ENCODE measurements at regions not wholly inside any gene's neighbourhood (a gene's known extent, or its start where the extent isn't known, plus 50 kb on each side); places are given as distances from the start of the nearest gene placed in this dataset.
A peak's percentile ranks its signal among the peaks of the same experiment; 100 is the strongest.

GRCh38 chr18:53861185-53861584 lies 363.3 kb downstream of the MBD2 start:
- no peak overlapping the region for H3K27ac Mint-ChIP-seq (ENCODE audit: unreplicated experiment)
- no peaks in the 10 kb centered on the region for H3K36me3 Mint-ChIP-seq (ENCODE audit: unreplicated experiment)
- no peak for TF ChIP-seq CTCF (IDR thresholded peaks at IDR 0.05; ENCODE audit: partially characterized antibody, unreplicated experiment)
- no peaks in the 10 kb centered on the region for H3K27me3 Mint-ChIP-seq (ENCODE audit: unreplicated experiment)
- H3K4me3 Mint-ChIP-seq (ENCODE audit: unreplicated experiment), result no peak overlapping the region
- no peaks in the 10 kb centered on the region for H3K4me1 Mint-ChIP-seq (ENCODE audit: low read depth, unreplicated experiment)
- no peaks in the 10 kb centered on the region for H3K9me3 Mint-ChIP-seq (ENCODE audit: unreplicated experiment)
- no peak for DNase-seq

GRCh38 chr18:53859764-53860163 lies 364.7 kb downstream of the MBD2 start:
- H3K27ac Mint-ChIP-seq (ENCODE audit: unreplicated experiment), result no peak overlapping the region
- TF ChIP-seq CTCF (IDR thresholded peaks at IDR 0.05; ENCODE audit: partially characterized antibody, unreplicated experiment), result no peak
- DNase-seq, result no peak
- no peaks in the 10 kb centered on the region for H3K9me3 Mint-ChIP-seq (ENCODE audit: unreplicated experiment)
- H3K4me3 Mint-ChIP-seq (ENCODE audit: unreplicated experiment), result no peak overlapping the region
- H3K36me3 Mint-ChIP-seq (ENCODE audit: unreplicated experiment), result no peaks in the 10 kb centered on the region
- H3K27me3 Mint-ChIP-seq (ENCODE audit: unreplicated experiment), result peaks cover 3% of the 10 kb centered on the region
- H3K4me1 Mint-ChIP-seq (ENCODE audit: low read depth, unreplicated experiment), result no peaks in the 10 kb centered on the region

- TF ChIP-seq CTCF (IDR thresholded peaks at IDR 0.05; ENCODE audit: partially characterized antibody, unreplicated experiment), result no peak
- peaks cover 5% of the 10 kb centered on the region for H3K36me3 Mint-ChIP-seq (ENCODE audit: unreplicated experiment)
- H3K4me1 Mint-ChIP-seq (ENCODE audit: low read depth, unreplicated experiment), result peaks cover 17% of the 10 kb centered on the region
- DNase-seq, result no peak
- H3K4me3 Mint-ChIP-seq (ENCODE audit: unreplicated experiment), result peak overlapping the region; percentile 79
- peak overlapping the region; percentile 53 for H3K27ac Mint-ChIP-seq (ENCODE audit: unreplicated experiment)
- H3K9me3 Mint-ChIP-seq (ENCODE audit: unreplicated experiment), result no peaks in the 10 kb centered on the region
- peaks cover 6% of the 10 kb centered on the region for H3K27me3 Mint-ChIP-seq (ENCODE audit: unreplicated experiment)
Observed at GRCh38 chr18:53850902-53851301, 373.6 kb downstream of the MBD2 start.

- Mint-ChIP-seq H3K4me3 (ENCODE audit: unreplicated experiment) (no peak overlapping the region), H3K4me1 (ENCODE audit: low read depth, unreplicated experiment) (no peaks in the 10 kb centered on the region), H3K36me3 (ENCODE audit: unreplicated experiment) (no peaks in the 10 kb centered on the region), H3K9me3 (ENCODE audit: unreplicated experiment) (no peaks in the 10 kb centered on the region), H3K27ac (ENCODE audit: unreplicated experiment) (no peak overlapping the region), H3K27me3 (ENCODE audit: unreplicated experiment) (no peaks in the 10 kb centered on the region)
- no peak for TF ChIP-seq CTCF (IDR thresholded peaks at IDR 0.05; ENCODE audit: partially characterized antibody, unreplicated experiment)
- DNase-seq, result no peak
Observed at GRCh38 chr18:53843763-53844162, 380.7 kb downstream of the MBD2 start.

GRCh38 chr18:53843113-53843760 lies 381.2 kb downstream of the MBD2 start:
- TF ChIP-seq CTCF (IDR thresholded peaks at IDR 0.05; ENCODE audit: partially characterized antibody, unreplicated experiment), result no peak
- no peaks in the 10 kb centered on the region for H3K4me1 Mint-ChIP-seq (ENCODE audit: low read depth, unreplicated experiment)

More at GRCh38 chr18:53843113-53843760, 381.2 kb downstream of the MBD2 start:
- Mint-ChIP-seq H3K4me3 (ENCODE audit: unreplicated experiment) (no peak overlapping the region), H3K27me3 (ENCODE audit: unreplicated experiment) (no peaks in the 10 kb centered on the region), H3K36me3 (ENCODE audit: unreplicated experiment) (no peaks in the 10 kb centered on the region), H3K27ac (ENCODE audit: unreplicated experiment) (no peak overlapping the region), H3K9me3 (ENCODE audit: unreplicated experiment) (no peaks in the 10 kb centered on the region)
- DNase-seq, result no peak

Data from glutamatergic neuron (in vitro differentiated cells).